GM12874 (cell line): ENCODE measurements at regions not wholly inside any gene's neighbourhood (a gene's known extent, or its start where the extent isn't known, plus 50 kb on each side); places are given as distances from the start of the nearest gene placed in this dataset.

ENCODE experiments used
- TF ChIP-seq, protein P1 (sequence below): IDR thresholded peaks from 2 replicates; pipeline ENCODE4 v1.5.1; 2011; ENCODE audit warnings: low read depth, mild to moderate bottlenecking, control low read depth, low read length, moderate library complexity; ENCODE audit not compliant: insufficient read depth

DNA sequence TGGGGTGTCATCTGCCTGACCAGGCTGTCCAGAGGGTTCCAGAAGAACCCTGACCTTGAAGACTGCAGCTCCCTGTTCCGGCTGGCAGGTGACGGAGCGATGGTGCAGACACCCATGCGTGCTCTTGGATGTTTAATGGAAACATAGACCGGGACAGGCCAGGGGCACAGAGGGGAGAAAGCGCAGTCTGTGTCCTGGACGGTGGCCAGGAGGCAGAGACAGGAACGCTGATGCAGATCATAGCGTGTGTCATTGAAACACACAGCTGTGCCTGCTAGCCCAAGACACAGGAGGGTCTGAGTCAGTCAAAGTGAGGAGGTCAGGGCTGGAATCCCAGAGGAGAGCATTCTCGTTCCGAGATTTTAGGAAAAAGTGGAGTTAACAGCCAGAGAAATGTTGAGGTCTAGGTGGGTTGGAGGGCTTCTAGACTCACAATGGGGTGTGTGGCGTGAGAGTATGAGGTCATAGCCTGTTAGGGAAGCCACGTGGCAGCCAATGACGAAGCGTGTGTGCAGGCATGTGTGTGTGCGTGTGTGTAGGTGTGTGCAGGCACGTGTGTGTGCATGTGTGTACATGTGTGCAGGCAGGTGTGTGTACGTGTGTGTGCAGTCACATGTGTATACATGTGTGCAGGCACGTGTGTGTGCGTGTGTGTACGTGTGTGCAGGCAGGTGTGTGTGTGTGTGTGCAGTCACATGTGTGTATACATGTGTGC is 167.0 kb downstream of the ERMARD start:
- TF ChIP-seq, protein P1, sequence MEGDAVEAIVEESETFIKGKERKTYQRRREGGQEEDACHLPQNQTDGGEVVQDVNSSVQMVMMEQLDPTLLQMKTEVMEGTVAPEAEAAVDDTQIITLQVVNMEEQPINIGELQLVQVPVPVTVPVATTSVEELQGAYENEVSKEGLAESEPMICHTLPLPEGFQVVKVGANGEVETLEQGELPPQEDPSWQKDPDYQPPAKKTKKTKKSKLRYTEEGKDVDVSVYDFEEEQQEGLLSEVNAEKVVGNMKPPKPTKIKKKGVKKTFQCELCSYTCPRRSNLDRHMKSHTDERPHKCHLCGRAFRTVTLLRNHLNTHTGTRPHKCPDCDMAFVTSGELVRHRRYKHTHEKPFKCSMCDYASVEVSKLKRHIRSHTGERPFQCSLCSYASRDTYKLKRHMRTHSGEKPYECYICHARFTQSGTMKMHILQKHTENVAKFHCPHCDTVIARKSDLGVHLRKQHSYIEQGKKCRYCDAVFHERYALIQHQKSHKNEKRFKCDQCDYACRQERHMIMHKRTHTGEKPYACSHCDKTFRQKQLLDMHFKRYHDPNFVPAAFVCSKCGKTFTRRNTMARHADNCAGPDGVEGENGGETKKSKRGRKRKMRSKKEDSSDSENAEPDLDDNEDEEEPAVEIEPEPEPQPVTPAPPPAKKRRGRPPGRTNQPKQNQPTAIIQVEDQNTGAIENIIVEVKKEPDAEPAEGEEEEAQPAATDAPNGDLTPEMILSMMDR, result no peak

DNA sequence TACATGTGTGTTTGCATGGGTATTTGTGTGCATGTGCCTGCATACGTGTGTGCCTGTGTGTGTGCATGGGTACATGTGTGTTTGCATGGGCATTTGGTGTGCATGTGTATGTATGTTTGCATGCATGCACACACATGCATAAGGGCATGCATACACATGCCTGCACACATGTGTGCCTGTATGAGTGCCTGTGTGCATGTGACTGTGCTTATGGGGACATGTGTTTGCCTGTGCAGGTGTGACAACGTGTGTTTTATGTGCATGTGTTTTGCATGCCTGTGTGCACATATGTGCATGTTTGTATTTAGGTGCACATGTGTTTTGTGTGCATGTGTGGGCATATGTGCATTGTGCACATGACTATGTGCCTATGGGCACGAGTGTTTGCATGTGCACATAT is 165.7 kb downstream of the ERMARD start:
- TF ChIP-seq, protein P1, result no peak

DNA sequence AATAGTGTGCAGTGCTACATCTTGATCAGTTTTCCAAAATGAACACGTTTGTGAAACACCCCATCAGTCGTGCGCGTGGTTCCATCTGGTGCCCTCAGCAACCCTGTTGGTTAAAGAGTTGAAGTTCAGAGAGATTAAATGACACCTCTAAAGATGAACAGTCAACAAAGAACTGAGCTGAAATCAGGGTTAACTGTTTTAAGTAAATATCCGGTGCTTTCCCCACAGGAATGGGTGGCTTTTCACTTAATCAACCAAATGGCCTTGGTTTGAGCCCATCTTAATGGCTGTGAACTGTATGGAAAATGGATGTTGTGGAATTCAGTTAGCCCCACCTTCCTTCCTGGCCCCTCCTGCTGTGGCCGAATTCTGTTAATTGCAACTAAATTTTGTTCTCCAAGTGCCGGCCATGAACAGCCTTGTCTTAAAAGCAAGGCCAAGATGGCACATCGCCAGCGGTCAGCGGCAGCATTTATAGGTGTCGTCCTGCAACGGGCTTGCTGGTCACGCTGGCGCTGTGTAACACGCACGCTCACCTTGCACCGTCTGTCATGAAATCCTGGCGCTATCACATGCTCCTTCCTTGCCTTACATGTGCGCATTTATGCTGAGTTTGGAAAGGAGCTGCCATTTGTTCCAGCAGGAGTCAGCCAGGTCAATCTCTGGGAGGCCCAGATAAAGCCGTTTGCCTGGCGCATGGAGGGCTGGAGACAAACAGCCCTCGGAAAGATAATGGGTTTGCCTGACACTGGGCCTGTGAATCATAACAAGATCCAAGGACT is 164.5 kb downstream of the ERMARD start:
- TF ChIP-seq, protein P1, result no peak

DNA sequence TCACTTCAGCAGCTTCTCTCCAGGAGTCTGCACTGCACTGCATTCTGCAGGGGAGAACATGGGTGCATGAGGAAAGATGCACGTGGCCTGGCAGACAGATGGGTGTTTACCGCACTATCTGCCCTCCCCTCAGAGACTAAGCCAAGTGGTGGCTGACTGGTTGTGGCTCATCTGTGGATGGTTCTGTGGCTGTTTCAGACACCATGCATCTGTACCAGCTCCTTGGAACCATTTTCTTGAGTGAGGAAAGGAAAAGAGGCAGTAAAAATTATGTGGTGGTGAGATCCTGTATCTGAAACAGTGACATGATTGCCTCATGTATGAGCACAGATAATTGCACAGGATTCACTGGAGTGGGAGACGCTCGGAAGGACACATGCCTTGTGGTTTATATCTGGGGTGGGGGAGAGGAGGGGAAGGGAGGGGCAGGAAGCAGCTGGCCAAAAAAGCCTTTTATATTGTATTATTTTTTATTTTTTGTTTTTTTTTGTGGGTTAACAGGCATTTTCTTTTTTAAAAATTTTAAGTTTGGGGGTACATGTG is 161.7 kb downstream of the ERMARD start:
- TF ChIP-seq, protein P1, result no peak

DNA sequence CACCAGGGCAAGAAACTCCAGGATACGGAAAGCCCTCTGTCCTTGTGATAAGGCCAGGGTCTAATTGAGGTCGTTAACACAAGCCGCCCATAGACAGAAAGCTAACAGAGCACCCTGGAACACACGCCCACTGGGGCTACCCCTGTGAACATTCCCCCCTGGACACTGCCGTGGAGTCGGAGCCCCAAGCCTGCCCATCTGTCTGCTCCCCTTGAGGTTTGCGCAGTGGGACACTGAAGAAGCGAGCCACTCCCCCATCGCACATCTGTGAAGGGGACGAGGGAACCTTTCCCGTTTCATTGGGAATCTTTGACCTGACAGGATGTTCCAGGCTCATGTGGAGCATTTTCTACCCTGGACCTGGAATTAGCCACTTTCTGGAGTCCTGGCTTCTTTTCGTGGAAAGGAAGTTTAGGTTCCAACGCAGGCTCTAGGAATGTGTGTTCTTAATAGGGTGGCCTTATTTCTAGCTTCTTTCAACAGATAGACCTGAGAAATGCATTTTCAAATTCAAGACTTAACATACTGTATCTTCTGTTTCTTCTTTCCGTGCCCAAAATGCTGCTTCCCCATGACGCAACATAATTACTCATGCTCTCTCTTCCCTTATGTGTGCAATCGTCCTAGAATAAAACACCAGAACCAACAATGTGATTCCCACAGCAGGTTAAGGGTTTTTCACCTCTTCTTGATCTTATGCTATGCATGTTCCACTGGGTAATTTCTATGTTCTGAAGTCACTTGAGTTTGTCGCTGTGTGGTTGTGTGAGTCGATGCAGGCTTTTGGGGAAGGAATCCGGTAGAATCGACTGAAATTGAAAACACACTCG is 161.1 kb downstream of the ERMARD start:
- TF ChIP-seq, protein P1, result no peak

DNA sequence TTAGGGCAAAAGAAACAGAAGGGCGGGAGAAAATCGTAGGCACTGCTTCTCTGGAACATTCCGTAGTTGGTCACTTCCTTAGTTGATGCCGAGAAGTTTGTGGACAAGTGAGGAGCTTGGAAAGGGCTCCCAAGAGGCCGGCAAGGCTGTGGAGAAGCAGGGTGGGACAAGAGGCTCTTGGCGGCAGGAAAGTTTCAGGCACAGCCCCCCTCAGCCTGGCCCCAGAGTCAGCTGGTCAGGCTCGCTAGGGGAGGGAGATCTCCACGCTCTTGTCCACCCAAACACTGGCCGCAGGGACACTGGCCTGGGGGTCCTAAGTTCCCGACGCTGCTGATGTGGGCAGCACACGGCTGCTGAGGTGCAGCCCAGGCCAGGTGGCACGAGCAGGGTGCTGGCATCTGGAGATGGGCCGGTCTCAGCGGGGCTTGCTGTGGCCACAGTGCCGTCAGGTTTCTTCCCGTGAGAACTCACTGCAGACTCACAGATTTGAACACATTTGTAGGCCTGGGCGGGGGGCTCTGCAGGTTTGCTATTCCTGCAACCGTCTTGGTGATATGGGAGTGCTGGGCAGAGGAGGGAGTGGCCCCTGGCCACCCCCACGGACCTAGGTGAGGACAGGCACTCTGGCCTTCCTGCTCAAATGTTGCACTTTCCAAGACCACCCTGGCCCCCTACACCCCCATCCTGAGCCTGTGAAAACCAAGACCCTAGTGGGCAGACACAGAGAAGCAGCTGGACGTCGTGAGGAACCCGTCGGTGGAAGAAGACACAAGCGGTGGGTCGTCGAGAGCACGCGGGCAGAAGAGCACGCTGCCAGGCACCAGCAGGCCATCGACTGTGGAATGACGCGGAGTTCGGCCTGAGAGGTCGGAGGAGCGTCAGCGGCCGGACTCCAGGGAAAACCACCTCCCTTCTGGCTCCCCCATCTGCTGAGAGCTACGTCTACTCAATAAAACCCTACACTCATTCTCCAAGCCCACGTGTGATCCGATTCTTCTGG is 160.1 kb downstream of the ERMARD start:
- TF ChIP-seq, protein P1, result no peak
